ENCODE measurements at regions not wholly inside any gene's neighbourhood (a gene's known extent, or its start where the extent isn't known, plus 50 kb on each side); places are given as distances from the start of the nearest gene placed in this dataset.
A peak's percentile ranks its signal among the peaks of the same experiment; 100 is the strongest.

DNA sequence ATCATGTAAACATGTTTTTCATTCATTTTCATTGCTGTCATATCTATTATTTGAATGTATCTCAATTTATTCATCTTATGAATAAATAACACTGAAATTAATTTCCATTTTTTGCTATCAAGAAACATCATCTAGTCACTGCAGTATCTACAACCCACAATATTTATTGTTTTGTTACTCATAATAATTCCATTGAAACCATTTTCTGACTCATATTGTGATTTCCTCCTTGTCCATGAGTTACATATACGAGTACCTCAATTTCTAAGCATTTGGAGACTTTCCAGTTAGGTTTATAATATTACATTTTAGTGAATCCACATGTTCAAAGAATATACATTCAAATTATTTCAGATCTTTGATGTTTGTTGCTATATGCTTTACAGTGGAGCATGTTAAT lies 1524.0 kb downstream of the SLITRK1 start:
- TF ChIP-seq, protein P1, sequence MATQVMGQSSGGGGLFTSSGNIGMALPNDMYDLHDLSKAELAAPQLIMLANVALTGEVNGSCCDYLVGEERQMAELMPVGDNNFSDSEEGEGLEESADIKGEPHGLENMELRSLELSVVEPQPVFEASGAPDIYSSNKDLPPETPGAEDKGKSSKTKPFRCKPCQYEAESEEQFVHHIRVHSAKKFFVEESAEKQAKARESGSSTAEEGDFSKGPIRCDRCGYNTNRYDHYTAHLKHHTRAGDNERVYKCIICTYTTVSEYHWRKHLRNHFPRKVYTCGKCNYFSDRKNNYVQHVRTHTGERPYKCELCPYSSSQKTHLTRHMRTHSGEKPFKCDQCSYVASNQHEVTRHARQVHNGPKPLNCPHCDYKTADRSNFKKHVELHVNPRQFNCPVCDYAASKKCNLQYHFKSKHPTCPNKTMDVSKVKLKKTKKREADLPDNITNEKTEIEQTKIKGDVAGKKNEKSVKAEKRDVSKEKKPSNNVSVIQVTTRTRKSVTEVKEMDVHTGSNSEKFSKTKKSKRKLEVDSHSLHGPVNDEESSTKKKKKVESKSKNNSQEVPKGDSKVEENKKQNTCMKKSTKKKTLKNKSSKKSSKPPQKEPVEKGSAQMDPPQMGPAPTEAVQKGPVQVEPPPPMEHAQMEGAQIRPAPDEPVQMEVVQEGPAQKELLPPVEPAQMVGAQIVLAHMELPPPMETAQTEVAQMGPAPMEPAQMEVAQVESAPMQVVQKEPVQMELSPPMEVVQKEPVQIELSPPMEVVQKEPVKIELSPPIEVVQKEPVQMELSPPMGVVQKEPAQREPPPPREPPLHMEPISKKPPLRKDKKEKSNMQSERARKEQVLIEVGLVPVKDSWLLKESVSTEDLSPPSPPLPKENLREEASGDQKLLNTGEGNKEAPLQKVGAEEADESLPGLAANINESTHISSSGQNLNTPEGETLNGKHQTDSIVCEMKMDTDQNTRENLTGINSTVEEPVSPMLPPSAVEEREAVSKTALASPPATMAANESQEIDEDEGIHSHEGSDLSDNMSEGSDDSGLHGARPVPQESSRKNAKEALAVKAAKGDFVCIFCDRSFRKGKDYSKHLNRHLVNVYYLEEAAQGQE (IDR thresholded peaks at IDR 0.05) = no peak
- Histone ChIP-seq H3K9ac (ENCODE audit: low read depth in 1 of 2, low read length in 2 of 2) (no peak overlapping the region), H3K4me1 (ENCODE audit: control insufficient read depth in 4 of 4, insufficient read depth in 4 of 4, low read length in 3 of 4) (no peaks in the 10 kb centered on the region), H3K9me3 (ENCODE audit: control insufficient read depth in 4 of 4, low read length in 3 of 4) (no peaks in the 10 kb centered on the region), H3K36me3 (ENCODE audit: control insufficient read depth in 4 of 4, insufficient read depth in 3 of 4, low read depth in 1 of 4, low read length in 3 of 4) (no peaks in the 10 kb centered on the region), H3K27me3 (ENCODE audit: control insufficient read depth in 4 of 4, insufficient read depth in 4 of 4, low read length in 3 of 4) (peaks cover 0 to 11% (median 0%) of the 10 kb centered on the region in 4 donors), H3K4me3 (ENCODE audit: low read depth in 1 of 3, low read length in 3 of 3) (no peak overlapping the region), H3K27ac (ENCODE audit: low read depth in 1 of 2, low read length in 2 of 2) (no peak overlapping the region)
- no peak for DNase-seq (ENCODE audit: low spot score)
- WGBS = 62% methylated on average over 1 of the region's 1 CpG

GRCh38 chr13:82356667-82357410 lies 1525.4 kb downstream of the SLITRK1 start:
- Histone ChIP-seq H3K9ac (ENCODE audit: low read depth in 1 of 2, low read length in 2 of 2) (no peak overlapping the region), H3K9me3 (ENCODE audit: control insufficient read depth in 4 of 4, low read length in 3 of 4) (no peaks in the 10 kb centered on the region), H3K36me3 (ENCODE audit: control insufficient read depth in 4 of 4, insufficient read depth in 3 of 4, low read depth in 1 of 4, low read length in 3 of 4) (no peaks in the 10 kb centered on the region), H3K27me3 (ENCODE audit: control insufficient read depth in 4 of 4, insufficient read depth in 4 of 4, low read length in 3 of 4) (peaks cover 0 to 11% (median 0%) of the 10 kb centered on the region in 4 donors), H3K27ac (ENCODE audit: low read depth in 1 of 2, low read length in 2 of 2) (no peak overlapping the region), H3K4me1 (ENCODE audit: control insufficient read depth in 4 of 4, insufficient read depth in 4 of 4, low read length in 3 of 4) (no peaks in the 10 kb centered on the region), H3K4me3 (ENCODE audit: low read depth in 1 of 3, low read length in 3 of 3) (no peak overlapping the region)
- TF ChIP-seq GABPA (IDR thresholded peaks at IDR 0.05 in 1 of 2, conservative IDR thresholded peaks at IDR 0.05 in 1 of 2) (no peak), HNF4A (conservative IDR thresholded peaks at IDR 0.05) (no peak), RAD21 (IDR thresholded peaks at IDR 0.05) (peak; percentile 44 to 58), RXRA (IDR thresholded peaks at IDR 0.05) (no peak)
- TF ChIP-seq, protein P2, sequence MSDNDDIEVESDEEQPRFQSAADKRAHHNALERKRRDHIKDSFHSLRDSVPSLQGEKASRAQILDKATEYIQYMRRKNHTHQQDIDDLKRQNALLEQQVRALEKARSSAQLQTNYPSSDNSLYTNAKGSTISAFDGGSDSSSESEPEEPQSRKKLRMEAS (IDR thresholded peaks at IDR 0.05) = no peak
- TF ChIP-seq, protein P1 (IDR thresholded peaks at IDR 0.05) = no peak
- no peak for DNase-seq (ENCODE audit: low spot score)
- 55% methylated on average over 5 of the region's 5 CpGs for WGBS

GRCh38 chr13:82344867-82345266 lies 1537.4 kb downstream of the SLITRK1 start:
- Histone ChIP-seq H3K36me3 (ENCODE audit: control insufficient read depth in 4 of 4, insufficient read depth in 3 of 4, low read depth in 1 of 4, low read length in 3 of 4) (no peaks in the 10 kb centered on the region), H3K4me3 (ENCODE audit: low read depth in 1 of 3, low read length in 3 of 3) (no peak overlapping the region), H3K9me3 (ENCODE audit: control insufficient read depth in 4 of 4, low read length in 3 of 4) (peaks cover 0 to 1% (median 0%) of the 10 kb centered on the region in 4 donors), H3K9ac (ENCODE audit: low read depth in 1 of 2, low read length in 2 of 2) (no peak overlapping the region), H3K27me3 (ENCODE audit: control insufficient read depth in 4 of 4, insufficient read depth in 4 of 4, low read length in 3 of 4) (no peaks in the 10 kb centered on the region), H3K4me1 (ENCODE audit: control insufficient read depth in 4 of 4, insufficient read depth in 4 of 4, low read length in 3 of 4) (no peaks in the 10 kb centered on the region), H3K27ac (ENCODE audit: low read depth in 1 of 2, low read length in 2 of 2) (no peak overlapping the region)
- DNase-seq (ENCODE audit: low spot score) = no peak
- 76% methylated on average over 1 of the region's 1 CpG for WGBS
- no peak for TF ChIP-seq TAF1 (conservative IDR thresholded peaks at IDR 0.05)
- TF ChIP-seq, protein P1 (IDR thresholded peaks at IDR 0.05) = no peak
- TF ChIP-seq EGR1 (IDR thresholded peaks at IDR 0.05; ENCODE audit: low read depth in 2 of 2) = no peak
- no peak for TF ChIP-seq RXRA (IDR thresholded peaks at IDR 0.05)
- no peak for TF ChIP-seq JUND (IDR thresholded peaks at IDR 0.05)
- no peak for TF ChIP-seq RAD21 (IDR thresholded peaks at IDR 0.05)
- TF ChIP-seq, protein P3, sequence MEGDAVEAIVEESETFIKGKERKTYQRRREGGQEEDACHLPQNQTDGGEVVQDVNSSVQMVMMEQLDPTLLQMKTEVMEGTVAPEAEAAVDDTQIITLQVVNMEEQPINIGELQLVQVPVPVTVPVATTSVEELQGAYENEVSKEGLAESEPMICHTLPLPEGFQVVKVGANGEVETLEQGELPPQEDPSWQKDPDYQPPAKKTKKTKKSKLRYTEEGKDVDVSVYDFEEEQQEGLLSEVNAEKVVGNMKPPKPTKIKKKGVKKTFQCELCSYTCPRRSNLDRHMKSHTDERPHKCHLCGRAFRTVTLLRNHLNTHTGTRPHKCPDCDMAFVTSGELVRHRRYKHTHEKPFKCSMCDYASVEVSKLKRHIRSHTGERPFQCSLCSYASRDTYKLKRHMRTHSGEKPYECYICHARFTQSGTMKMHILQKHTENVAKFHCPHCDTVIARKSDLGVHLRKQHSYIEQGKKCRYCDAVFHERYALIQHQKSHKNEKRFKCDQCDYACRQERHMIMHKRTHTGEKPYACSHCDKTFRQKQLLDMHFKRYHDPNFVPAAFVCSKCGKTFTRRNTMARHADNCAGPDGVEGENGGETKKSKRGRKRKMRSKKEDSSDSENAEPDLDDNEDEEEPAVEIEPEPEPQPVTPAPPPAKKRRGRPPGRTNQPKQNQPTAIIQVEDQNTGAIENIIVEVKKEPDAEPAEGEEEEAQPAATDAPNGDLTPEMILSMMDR (IDR thresholded peaks at IDR 0.05; ENCODE audit: low read depth, low read length, missing input control) = no peak
- TF ChIP-seq, protein P4, sequence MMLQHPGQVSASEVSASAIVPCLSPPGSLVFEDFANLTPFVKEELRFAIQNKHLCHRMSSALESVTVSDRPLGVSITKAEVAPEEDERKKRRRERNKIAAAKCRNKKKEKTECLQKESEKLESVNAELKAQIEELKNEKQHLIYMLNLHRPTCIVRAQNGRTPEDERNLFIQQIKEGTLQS (IDR thresholded peaks at IDR 0.05) = no peak
- no peak for TF ChIP-seq HNF4A (conservative IDR thresholded peaks at IDR 0.05)
- no peak for TF ChIP-seq NR2F2 (IDR thresholded peaks at IDR 0.05)
